Skeletal muscle tissue (tissue), 3 donors: ENCODE measurements at regions not wholly inside any gene's neighbourhood (a gene's known extent, or its start where the extent isn't known, plus 50 kb on each side); places are given as distances from the start of the nearest gene placed in this dataset.
"Not testable (repeated sequence)": the region's sequence is repeated elsewhere in the genome, so short reads cannot be mapped to it uniquely, and the experiment has no call there.

ENCODE experiments used
- H3K27ac ChIP-seq: one replicate; pipeline ENCODE4 v1.7.0; 2013; ENCODE audit warnings: mild to moderate bottlenecking, low read depth, low read length, inconsistent platforms
- H3K27me3 ChIP-seq, 3 donors: one replicate each; pipeline ENCODE4 v1.7.0; 2013; ENCODE audit warnings: low read length in 3 of 3; ENCODE audit not compliant: control insufficient read depth in 3 of 3, insufficient read depth in 3 of 3
- H3K36me3 ChIP-seq, 3 donors: one replicate each; pipeline ENCODE4 v1.7.0; 2013; ENCODE audit warnings: low read length in 3 of 3; ENCODE audit not compliant: control insufficient read depth in 3 of 3, insufficient read depth in 3 of 3
- H3K4me1 ChIP-seq, 3 donors: one replicate each; pipeline ENCODE4 v1.7.0; 2013; ENCODE audit warnings: low read length in 3 of 3, mild to moderate bottlenecking in 3 of 3; ENCODE audit not compliant: control insufficient read depth in 3 of 3, insufficient read depth in 3 of 3
- H3K4me3 ChIP-seq, 3 donors: one replicate each; pipeline ENCODE4 v1.7.0; 2013; ENCODE audit warnings: low read length in 3 of 3
- H3K9ac ChIP-seq, 3 donors: one replicate each; pipeline ENCODE4 v1.7.0; 2013; ENCODE audit warnings: low read length in 3 of 3, mild to moderate bottlenecking in 3 of 3, moderate library complexity in 2 of 3, low read depth in 1 of 3
- H3K9me3 ChIP-seq, 3 donors: one replicate each; pipeline ENCODE4 v1.7.0; 2013; ENCODE audit warnings: low read length in 3 of 3; ENCODE audit not compliant: control insufficient read depth in 3 of 3
- donor health status: Osteomylitis.

DNA sequence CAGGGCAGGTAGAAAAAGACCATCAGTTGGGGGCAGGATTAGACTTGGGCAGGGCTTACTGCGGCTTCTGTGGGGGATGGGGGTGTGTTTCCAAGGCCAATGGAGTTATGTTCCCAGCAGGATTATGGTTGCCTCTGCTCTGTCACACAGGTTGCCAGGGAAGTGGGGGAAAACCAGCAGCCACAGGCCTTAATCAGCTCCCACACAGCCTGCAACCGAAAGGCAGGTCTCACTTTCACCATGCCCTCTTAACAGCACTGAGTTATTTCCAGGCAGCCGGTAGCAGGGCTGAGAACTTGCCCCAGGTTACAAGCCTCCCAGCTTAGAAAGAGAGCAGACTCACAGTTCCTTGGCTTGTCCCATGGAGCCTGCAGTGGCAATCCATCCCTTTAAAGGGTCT lies 205.5 kb downstream of the FGF10 start:
- Histone ChIP-seq H3K4me3 (no peak overlapping the region), H3K27me3 (no peaks in the 10 kb centered on the region), H3K9ac (no peak overlapping the region), H3K36me3 (no peaks in the 10 kb centered on the region), H3K27ac (no peak overlapping the region), H3K4me1 (no peaks in the 10 kb centered on the region), H3K9me3 (no peaks in the 10 kb centered on the region)

DNA sequence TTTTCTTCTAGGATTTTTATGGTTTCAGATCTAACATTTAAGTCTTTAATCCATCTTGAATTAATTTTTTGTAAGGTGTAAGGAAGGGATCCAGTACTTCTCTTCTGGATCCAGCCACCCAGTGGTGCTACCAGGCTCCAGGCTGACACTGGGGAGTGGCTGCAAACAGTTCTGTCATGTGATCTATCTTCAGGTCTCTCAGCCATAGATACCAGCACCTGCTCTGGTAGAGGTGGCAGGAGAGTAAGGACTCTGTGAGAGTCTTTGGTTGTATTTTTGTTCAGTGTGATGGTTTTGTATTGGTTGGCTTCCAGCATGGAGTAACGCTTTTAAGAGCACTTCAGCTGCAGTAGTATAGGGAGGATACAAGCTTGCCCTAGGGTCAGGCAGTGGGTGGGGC lies 205.9 kb downstream of the FGF10 start:
- Histone ChIP-seq H3K9me3 (no peaks in the 10 kb centered on the region), H3K9ac (no peak overlapping the region), H3K4me1 (no peaks in the 10 kb centered on the region), H3K27me3 (no peaks in the 10 kb centered on the region), H3K27ac (no peak overlapping the region), H3K36me3 (no peaks in the 10 kb centered on the region), H3K4me3 (no peak overlapping the region)

DNA sequence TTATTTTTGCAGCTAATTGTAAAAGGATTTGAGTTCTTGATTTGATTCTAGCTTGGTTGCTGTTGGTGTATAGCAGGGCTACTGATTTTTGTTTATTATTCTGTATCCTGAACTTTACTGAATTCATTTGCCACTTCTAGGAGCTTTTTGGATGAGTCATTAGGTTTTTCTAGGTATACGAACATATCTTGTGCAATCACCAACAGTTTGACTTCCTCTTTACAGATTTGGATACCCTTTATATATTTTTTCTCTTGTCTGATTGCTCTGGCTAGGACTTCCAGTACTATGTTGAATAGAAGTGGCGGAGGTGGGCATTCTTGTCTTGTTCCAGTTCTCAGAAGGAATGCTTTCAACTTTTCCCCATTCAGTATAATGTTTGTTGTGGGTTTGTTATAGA lies 210.8 kb downstream of the FGF10 start:
- Histone ChIP-seq H3K9ac (no peak overlapping the region), H3K4me3 (no peak overlapping the region), H3K9me3 (no peaks in the 10 kb centered on the region), H3K4me1 (no peaks in the 10 kb centered on the region), H3K36me3 (no peaks in the 10 kb centered on the region), H3K27ac (no peak overlapping the region), H3K27me3 (no peaks in the 10 kb centered on the region)

DNA sequence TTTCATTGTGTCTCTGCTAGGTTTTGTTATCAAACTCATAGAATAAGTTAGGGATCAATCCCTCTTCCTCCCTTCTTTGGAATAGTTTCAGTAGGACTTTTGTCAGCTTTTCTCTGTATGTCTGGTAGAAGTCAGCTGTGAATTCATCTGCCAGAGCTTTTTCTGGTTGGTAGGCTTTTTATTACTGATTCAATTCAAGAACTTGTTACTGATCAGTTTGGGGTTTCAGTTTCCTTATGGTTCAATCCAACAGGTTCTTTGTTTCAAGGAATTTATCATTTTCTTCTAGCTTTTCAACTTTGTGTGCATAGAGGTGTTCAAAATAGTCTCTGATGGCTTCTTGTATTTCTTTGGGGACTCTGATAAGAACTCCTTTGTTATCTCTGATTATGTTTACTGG lies 221.7 kb downstream of the FGF10 start:
- no peaks in the 10 kb centered on the region for H3K36me3 ChIP-seq
- H3K4me1 ChIP-seq = no peaks in the 10 kb centered on the region
- peaks cover 0 to 2% (median 2%) of the 10 kb centered on the region in 3 donors for H3K9me3 ChIP-seq
- H3K9ac ChIP-seq = no peak overlapping the region
- H3K27ac ChIP-seq = no peak overlapping the region
- no peaks in the 10 kb centered on the region for H3K27me3 ChIP-seq
- H3K4me3 ChIP-seq = no peak overlapping the region

DNA sequence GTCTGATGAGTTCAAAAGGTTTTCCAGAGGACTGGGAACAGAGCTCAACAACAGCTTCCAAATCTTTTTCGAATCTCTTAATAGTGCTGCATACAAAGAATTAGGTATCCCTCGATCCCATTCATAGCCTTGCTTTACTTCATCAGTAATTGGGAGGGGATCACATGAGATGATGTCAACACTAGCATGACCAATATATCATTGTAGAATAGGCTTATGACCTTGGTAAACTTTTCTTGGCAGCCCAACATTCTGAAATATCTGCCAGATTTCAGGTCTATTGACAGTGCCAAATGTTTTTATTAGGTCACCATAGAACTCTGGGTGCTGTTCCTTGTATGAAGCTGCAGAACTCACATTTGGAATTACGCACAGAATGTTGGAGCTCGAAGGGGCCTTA lies 228.9 kb downstream of the FGF10 start:
- H3K27ac ChIP-seq = no peak overlapping the region
- H3K4me3 ChIP-seq = no peak overlapping the region
- H3K27me3 ChIP-seq = no peaks in the 10 kb centered on the region
- no peak overlapping the region for H3K9ac ChIP-seq
- no peaks in the 10 kb centered on the region for H3K36me3 ChIP-seq
- peaks cover 3 to 16% (median 7%) of the 10 kb centered on the region in 3 donors for H3K9me3 ChIP-seq
- H3K4me1 ChIP-seq = no peaks in the 10 kb centered on the region

DNA sequence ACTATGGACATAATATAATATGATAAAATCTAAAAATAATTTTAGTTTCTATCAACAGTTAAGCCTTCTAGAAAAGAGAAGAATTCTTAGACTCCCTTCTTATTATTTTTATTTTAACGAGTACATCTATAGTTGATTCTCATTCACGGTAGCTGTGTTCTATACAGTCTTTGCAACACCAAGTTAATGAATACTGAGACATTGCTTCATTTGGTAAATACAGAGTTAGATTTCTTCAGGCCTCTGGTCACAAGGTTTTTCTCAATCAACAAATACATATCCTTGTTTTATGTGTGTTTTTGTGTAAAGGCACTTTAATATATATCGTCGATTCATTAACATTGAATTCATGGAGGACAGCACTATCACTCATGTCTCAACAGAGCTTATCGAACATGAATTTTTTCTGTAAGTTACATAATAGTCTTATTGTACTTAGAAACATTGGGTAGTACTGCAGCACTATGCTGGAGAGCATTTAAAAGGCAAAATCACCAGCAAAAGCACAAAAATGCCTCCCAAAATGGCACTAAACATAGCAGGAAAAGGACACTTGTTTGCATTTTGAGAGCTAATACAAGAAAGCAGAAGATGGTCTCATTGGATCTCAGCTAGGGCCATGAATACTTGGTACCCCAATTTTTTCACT lies 239.0 kb downstream of the FGF10 start:
- Histone ChIP-seq H3K4me1 (no peaks in the 10 kb centered on the region), H3K4me3 (no peak overlapping the region), H3K9me3 (peaks cover 0 to 6% (median 3%) of the 10 kb centered on the region in 3 donors), H3K36me3 (no peaks in the 10 kb centered on the region), H3K27me3 (no peaks in the 10 kb centered on the region), H3K27ac (no peak overlapping the region), H3K9ac (no peak overlapping the region)

DNA sequence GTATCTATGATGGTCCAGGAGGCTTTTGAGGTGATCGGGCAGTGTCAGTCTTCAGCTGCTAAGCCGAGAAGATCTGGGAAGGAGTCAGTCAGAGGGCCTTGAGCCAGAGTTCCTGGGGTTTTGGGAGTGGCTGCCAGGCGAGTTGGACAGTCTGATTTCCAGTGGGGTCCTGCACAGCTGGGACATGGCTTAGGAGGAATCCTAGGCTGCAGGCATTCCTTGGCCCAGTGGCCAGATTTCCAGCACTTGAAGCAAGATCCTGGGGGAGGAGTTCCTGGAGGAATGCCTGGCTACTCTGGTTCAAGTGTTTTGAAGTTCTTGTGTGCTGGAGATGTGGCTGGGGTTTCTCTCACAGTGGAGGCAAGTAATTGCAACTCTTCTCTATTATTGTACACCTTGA lies 271.3 kb downstream of the FGF10 start:
- not testable (repeated sequence) for H3K27ac ChIP-seq, H3K27me3 ChIP-seq, H3K9me3 ChIP-seq, H3K4me1 ChIP-seq, H3K9ac ChIP-seq, H3K4me3 ChIP-seq, H3K36me3 ChIP-seq

DNA sequence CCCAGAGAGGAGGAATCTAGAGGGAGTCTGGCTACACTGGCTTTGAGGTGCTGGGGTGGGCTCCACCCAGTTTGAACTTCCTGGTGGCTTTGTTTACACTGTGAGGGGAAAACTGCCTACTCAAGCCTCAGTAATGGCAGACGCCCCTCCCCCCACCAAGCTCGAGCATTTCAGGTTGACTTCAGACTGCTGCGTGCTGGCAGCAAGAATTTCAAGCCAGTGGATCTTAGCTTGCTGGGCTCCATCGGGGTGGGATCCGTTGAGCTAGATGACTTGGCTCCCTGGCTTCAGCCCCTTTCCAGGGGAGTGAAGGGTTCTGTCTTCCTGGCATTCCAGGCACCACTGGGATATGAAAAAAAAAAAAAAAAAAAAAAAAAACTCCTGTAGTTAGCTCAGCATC lies 281.0 kb downstream of the FGF10 start:
- H3K9ac ChIP-seq, H3K36me3 ChIP-seq, H3K27me3 ChIP-seq, H3K27ac ChIP-seq, H3K9me3 ChIP-seq, H3K4me1 ChIP-seq, H3K4me3 ChIP-seq: not testable (repeated sequence)

DNA sequence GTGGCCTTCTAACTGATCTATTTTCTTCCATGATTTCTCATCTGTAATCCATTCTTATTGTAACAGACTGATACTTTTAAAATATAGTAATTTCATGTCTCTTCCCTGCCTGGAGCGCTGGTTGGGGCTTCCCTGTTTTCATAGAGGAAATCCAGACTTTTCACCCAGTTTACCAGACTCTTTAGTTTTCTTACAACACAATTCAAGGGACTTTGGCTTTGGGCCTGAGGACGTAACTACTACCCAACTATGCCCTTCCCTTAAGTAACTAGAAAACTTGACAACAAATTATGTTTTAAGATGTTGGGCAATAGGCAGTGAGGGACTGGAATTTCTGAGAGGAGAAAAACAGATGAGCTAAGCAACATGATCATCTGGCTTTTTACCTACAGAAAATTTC lies 289.6 kb downstream of the FGF10 start:
- no peak overlapping the region for H3K4me3 ChIP-seq
- no peaks in the 10 kb centered on the region for H3K27me3 ChIP-seq
- H3K9ac ChIP-seq = no peak overlapping the region
- H3K27ac ChIP-seq = no peak overlapping the region
- H3K4me1 ChIP-seq = no peaks in the 10 kb centered on the region
- peaks cover 0 to 3% (median 0%) of the 10 kb centered on the region in 3 donors for H3K9me3 ChIP-seq
- H3K36me3 ChIP-seq = no peaks in the 10 kb centered on the region

DNA sequence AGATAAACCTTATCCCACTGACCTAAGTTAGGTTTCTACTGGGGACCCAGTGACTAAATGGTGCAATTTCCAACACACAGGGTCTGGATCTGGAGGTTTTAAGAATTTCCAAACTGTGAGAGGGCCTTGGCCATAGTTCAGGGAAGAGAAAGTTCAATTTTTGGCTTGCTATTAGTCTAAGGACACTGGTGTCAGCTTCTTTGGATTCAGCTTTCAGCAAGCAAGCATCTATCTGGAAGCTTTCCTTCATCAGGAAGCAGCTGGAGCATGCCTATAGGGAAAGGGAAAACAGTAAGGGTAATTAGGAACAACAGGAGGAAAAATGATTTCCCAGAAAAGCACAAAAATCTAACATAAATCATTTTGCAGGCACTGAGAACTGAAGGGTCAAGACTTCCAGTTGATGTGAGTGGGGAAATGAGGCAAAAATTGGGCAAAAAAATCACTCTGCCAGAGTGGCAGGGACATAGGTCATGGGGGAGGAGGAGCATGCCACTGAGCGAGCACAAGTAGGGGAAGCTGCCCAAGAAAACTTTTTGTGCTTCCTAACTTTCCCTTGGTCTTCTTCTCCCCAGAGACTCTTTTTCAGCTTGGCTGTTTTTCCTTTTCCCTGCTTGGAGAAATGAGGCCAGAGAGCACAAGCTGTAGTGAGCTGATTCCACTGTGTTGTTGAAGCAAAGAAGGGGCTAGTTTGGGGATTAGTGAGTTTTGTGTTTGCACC lies 299.6 kb downstream of the FGF10 start:
- Histone ChIP-seq H3K27me3 (no peaks in the 10 kb centered on the region), H3K4me3 (no peak overlapping the region), H3K36me3 (no peaks in the 10 kb centered on the region), H3K4me1 (peaks cover 0 to 4% (median 0%) of the 10 kb centered on the region in 3 donors), H3K9ac (no peak overlapping the region), H3K9me3 (no peaks in the 10 kb centered on the region), H3K27ac (no peak overlapping the region)
